ENCODE measurements at regions not wholly inside any gene's neighbourhood (a gene's known extent, or its start where the extent isn't known, plus 50 kb on each side); places are given as distances from the start of the nearest gene placed in this dataset.
"Not testable (repeated sequence)": the region's sequence is repeated elsewhere in the genome, so short reads cannot be mapped to it uniquely, and the experiment has no call there.

DNA sequence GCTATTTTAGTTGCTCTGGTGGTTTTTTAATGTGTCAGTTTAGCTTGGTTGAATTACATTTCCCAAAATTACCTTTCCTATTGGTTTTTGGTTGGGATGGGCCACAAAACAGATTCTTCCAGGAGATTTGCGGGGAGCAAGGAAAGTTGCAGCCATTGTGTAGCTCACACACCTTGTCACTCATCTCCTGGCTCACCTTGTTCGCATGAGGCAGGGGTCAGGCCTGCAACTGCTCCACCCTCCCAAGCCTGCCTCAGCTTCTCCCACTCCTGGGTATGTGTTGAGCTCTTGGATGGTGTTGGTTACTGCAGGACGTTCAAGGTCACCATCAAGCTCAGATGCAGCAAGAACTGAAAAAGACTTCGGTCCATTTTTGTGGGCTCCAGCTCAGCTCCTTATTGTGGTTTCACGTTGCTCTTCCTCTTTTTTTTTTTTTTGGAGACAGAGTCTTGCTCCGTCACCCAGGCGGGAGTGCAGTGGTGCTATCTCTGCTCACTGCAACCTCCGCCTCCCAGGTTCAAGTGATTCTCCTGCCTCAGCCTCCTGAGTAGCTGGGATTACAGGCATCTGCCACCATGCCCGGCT lies 95.6 kb upstream of the METTL14 start:
- no peak for DNase-seq

- DNase-seq = peak; percentile 99
These were observed 93.7 kb upstream of the METTL14 start for GRCh38 chr4:118591339-118592046.

DNA sequence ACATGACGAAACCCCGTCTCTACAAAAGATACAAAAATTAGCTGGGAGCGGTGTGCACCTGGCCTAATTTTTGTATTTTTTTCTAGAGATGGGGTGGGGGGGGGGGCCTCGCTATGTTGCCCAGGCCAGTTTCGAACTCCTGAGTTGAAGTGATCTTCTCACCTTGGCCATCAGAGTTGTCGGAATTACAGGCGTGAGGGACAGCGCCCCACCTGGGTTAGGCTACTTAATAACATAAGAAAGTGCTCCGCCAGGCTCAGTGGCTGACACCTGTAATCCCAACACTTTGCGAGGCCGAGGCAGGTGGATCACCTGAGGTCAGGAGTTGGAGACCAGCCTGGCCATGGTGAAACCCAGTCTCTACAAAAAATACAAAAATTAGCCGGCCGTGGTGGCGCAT lies 92.9 kb upstream of the METTL14 start:
- not testable (repeated sequence) for DNase-seq

DNA sequence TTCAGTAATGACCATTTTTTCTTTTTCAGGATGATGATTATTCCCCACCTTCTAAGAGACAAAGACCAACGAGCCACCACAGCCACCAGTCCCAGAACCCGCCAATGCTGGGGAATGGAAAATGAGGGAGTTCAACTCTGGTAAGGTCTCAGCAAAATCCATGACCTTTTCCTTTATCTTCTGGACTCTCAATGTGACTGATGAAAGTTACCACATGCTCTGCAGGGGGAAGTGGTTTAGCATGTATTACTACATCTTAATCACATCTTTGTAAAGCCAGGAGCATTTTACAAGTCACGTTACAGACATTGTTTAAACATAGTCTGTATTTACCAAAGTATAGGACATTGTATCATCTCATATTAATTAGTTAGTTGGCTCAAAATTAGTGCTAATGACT lies 89.3 kb upstream of the METTL14 start:
- DNase-seq = not testable (repeated sequence)

GRCh38 chr4:118625097-118625496 lies 60.1 kb upstream of the METTL14 start:
- DNase-seq = not testable (repeated sequence)

DNA sequence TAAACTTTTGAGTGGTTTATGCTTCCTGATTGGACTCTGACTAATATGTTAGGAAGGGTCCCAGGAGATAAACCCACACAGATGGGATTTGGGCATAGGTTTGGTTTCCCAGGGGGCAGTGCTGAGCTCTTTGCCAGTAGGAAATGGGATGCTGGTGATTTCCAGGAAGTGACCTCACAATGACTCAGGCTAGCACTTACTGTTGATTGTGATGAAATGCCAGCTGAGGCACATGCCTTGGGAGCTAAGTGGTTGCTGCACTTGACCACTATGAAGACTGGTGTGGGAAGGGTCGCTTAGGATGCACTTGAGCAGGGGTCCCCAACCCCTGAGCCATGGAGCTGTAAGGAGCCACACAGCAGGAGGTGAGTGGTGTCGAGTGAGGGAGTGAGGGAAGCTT lies 55.5 kb upstream of the METTL14 start:
- not testable (repeated sequence) for DNase-seq

DNA sequence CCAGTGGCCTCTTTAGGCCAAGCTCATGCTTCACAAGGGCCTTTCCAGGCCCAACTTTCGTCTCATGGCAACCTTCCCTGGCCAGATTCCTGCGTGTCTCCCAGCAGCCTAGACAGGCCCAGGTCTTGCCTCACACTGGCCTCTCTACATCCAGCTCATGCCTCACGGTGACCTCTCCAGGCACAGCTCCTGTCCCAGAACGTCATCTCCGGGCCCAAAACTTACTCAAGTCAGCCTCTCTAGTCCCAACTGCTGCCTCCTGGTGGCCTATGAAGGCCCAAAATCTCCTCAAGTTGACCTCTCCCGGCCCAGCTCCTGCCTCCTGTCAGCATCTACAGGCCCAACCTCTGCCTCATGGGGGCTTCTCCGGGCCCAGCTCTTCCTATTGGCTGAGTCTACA lies 54.3 kb upstream of the METTL14 start:
- DNase-seq = not testable (repeated sequence)

DNA sequence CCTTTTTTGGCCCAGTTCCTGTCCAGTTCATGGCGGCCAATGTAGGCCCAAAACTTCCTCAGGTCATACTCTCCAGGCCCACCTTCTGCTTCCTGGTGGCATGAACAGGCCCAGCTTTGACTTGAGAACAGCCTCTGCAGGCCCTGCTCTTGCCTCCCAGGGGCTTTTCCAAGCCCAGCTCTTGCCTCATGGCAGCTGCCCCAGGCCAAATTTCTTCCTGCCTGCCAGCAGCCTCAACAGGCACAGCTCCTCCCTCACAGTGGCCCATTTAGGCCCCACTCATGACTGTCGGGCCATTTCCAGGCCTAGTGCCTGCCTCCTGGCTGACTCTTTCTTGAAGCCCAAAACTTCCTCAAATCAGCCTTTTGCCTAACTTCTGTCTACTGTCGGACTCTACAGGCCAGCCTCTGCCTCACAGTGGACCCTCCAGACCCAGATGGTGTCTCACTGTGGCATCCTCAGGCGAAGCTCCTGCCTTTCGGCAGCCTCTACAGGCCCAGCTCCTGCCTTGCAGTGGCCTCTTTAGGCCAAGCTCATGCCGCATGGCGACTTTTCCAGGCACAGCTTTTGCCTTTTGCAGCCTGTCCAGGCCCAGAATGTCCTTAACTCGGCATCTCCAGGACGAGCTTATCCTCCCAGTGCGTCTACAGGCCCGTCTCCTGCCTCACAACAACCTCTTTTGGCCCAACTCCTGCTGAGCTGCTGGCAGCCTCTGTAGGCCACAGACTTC lies 53.7 kb upstream of the METTL14 start:
- DNase-seq = not testable (repeated sequence)

DNA sequence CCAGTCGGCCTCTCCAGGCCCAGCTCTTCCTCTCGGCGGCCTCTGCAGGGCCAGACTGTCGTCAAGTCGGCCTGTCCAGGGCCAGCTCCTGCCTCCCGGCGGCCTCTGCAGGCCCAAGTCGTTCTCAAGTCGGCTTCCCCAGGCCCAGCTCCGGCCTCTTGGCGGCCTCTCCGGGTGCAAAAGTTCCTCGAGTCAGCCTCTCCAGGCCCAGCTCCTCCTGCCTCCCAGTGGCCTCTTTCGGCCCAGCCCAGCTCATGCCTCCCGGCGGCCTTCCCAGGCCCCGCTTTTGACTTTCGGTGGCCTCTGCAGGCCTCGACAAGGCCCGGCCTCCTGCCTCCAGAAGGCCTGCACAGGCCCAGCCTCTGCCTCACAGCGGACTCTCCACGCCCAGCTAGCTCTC lies 51.7 kb upstream of the METTL14 start:
- not testable (repeated sequence) for DNase-seq

- DNase-seq = not testable (repeated sequence)
These were observed 50.9 kb upstream of the METTL14 start for GRCh38 chr4:118634126-118634875.

Data from activated T-cell treated with anti-CD3 and anti-CD28 coated beads for 4 hours (primary cell).